Upper lobe of left lung (tissue), 4 donors: ENCODE measurements at regions not wholly inside any gene's neighbourhood (a gene's known extent, or its start where the extent isn't known, plus 50 kb on each side); places are given as distances from the start of the nearest gene placed in this dataset.

Experiments
- EP300 ChIP-seq, 4 donors: sonication (generic); formaldehyde crosslinking; IDR thresholded peaks; one replicate each; pipeline ENCODE4 v1.5.1; 2017; ENCODE audit warnings: antibody characterized with exemption in 4 of 4, control low read depth in 2 of 4
- POLR2A ChIP-seq, 4 donors: fragments of 450-650 bp; IDR thresholded peaks; one replicate each; pipeline ENCODE4 v1.5.1; 2016 to 2017; ENCODE audit warnings: antibody characterized with exemption in 4 of 4, mild to moderate bottlenecking in 2 of 4
- TF ChIP-seq, protein P1 (sequence below), 6 experiments: fragments of 450-650 bp in 4 of 6; fragments of 200-600 bp in 2 of 6; sonication (generic) in 2 of 6; IDR thresholded peaks; one replicate each; pipeline ENCODE4 v1.5.1; 2016 to 2019; ENCODE audit warnings: antibody characterized with exemption in 6 of 6

GRCh38 chr10:129165770-129166169 is 301.3 kb upstream of the MGMT start:
- TF ChIP-seq, protein P1, sequence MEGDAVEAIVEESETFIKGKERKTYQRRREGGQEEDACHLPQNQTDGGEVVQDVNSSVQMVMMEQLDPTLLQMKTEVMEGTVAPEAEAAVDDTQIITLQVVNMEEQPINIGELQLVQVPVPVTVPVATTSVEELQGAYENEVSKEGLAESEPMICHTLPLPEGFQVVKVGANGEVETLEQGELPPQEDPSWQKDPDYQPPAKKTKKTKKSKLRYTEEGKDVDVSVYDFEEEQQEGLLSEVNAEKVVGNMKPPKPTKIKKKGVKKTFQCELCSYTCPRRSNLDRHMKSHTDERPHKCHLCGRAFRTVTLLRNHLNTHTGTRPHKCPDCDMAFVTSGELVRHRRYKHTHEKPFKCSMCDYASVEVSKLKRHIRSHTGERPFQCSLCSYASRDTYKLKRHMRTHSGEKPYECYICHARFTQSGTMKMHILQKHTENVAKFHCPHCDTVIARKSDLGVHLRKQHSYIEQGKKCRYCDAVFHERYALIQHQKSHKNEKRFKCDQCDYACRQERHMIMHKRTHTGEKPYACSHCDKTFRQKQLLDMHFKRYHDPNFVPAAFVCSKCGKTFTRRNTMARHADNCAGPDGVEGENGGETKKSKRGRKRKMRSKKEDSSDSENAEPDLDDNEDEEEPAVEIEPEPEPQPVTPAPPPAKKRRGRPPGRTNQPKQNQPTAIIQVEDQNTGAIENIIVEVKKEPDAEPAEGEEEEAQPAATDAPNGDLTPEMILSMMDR (IDR thresholded peaks at IDR 0.05), result no peak
- TF ChIP-seq POLR2A (IDR thresholded peaks at IDR 0.05) (no peak), EP300 (IDR thresholded peaks at IDR 0.05) (no peak)
